Vagina (tissue), 2 donors: ENCODE measurements at regions not wholly inside any gene's neighbourhood (a gene's known extent, or its start where the extent isn't known, plus 50 kb on each side); places are given as distances from the start of the nearest gene placed in this dataset.

Experiments
- DNase-seq, 2 donors: peaks; one replicate each; pipeline ENCODE4 v3.0.0-alpha.2; 2017; ENCODE audit errors: extremely low spot score in 2 of 2
- H3K27ac ChIP-seq: fragments of 200-600 bp; sonication (generic); one replicate; pipeline ENCODE4 v1.5.1; 2019
- H3K27me3 ChIP-seq: fragments of 200-600 bp; sonication (generic); one replicate; pipeline ENCODE4 v1.5.1; 2019
- H3K36me3 ChIP-seq, 2 donors: fragments of 200-600 bp; sonication (generic); one replicate each; pipeline ENCODE4 v1.5.1; 2017 to 2019
- H3K4me1 ChIP-seq: fragments of 200-600 bp; sonication (generic); one replicate; pipeline ENCODE4 v1.5.1; 2019
- H3K4me3 ChIP-seq, 2 donors: fragments of 200-600 bp; sonication (generic); 1 replicate in 1 of 2; 2 replicates in 1 of 2; pipeline ENCODE4 v1.5.1; 2016 to 2019
- H3K9me3 ChIP-seq: fragments of 200-600 bp; sonication (generic); one replicate; pipeline ENCODE4 v1.5.1; 2019
- POLR2A ChIP-seq, 2 donors: fragments of 450-650 bp; IDR thresholded peaks; one replicate each; pipeline ENCODE4 v1.6.1; 2017; ENCODE audit warnings: antibody characterized with exemption in 2 of 2, mild to moderate bottlenecking in 2 of 2, moderate library complexity in 2 of 2
- POLR2AphosphoS5 ChIP-seq, 2 donors: sonication (generic); formaldehyde crosslinking; IDR thresholded peaks; one replicate each; pipeline ENCODE4 v1.9.0; 2017; ENCODE audit warnings: antibody characterized with exemption in 2 of 2, mild to moderate bottlenecking in 2 of 2, low read depth in 1 of 2; ENCODE audit not compliant: insufficient read depth in 1 of 2
- intact Hi-C: fragments of 100-400 bp; cut with DNase I; formaldehyde crosslinking; loops from one replicate; pipeline ENCODE4 v1.15.1; 2023
- TF ChIP-seq, protein P1 (sequence below), 3 experiments: fragments of 450-650 bp in 2 of 3; fragments of 200-600 bp in 1 of 3; sonication (generic) in 1 of 3; IDR thresholded peaks; one replicate each; pipeline ENCODE4 v1.5.1; 2017 to 2019; ENCODE audit warnings: antibody characterized with exemption in 3 of 3, mild to moderate bottlenecking in 2 of 3, moderate library complexity in 2 of 3

DNA sequence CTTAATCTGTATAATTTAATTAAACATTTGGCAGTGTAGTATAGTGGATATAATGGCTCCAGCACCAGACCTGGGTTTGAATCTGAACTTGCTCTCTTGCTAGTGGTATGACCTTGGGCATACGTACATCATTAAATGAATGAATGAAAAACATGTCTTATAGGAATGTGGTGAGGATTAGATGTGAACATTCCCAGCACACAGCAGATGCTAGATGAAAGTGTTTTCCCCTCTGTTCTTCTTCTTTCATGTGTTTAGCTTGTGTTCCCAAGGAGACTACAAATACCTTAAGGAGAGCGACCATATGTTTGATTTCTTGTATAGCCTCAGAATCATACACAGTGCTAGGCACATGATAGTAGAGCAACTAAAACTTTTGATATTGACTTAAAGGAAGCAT lies 56.5 kb downstream of the CT47B1 start:
- Histone ChIP-seq H3K27me3 (no peaks in the 10 kb centered on the region), H3K4me3 (no peak overlapping the region), H3K36me3 (no peaks in the 10 kb centered on the region), H3K27ac (no peak overlapping the region), H3K9me3 (no peaks in the 10 kb centered on the region), H3K4me1 (no peaks in the 10 kb centered on the region)
- intact Hi-C loops: no loop called here
- DNase-seq: no peak
- TF ChIP-seq POLR2A (IDR thresholded peaks at IDR 0.05): no peak
- TF ChIP-seq, protein P1, sequence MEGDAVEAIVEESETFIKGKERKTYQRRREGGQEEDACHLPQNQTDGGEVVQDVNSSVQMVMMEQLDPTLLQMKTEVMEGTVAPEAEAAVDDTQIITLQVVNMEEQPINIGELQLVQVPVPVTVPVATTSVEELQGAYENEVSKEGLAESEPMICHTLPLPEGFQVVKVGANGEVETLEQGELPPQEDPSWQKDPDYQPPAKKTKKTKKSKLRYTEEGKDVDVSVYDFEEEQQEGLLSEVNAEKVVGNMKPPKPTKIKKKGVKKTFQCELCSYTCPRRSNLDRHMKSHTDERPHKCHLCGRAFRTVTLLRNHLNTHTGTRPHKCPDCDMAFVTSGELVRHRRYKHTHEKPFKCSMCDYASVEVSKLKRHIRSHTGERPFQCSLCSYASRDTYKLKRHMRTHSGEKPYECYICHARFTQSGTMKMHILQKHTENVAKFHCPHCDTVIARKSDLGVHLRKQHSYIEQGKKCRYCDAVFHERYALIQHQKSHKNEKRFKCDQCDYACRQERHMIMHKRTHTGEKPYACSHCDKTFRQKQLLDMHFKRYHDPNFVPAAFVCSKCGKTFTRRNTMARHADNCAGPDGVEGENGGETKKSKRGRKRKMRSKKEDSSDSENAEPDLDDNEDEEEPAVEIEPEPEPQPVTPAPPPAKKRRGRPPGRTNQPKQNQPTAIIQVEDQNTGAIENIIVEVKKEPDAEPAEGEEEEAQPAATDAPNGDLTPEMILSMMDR (IDR thresholded peaks at IDR 0.05): no peak
- TF ChIP-seq POLR2AphosphoS5 (IDR thresholded peaks at IDR 0.05; ENCODE audit: insufficient read depth in 1 of 2, low read depth in 1 of 2): no peak

DNA sequence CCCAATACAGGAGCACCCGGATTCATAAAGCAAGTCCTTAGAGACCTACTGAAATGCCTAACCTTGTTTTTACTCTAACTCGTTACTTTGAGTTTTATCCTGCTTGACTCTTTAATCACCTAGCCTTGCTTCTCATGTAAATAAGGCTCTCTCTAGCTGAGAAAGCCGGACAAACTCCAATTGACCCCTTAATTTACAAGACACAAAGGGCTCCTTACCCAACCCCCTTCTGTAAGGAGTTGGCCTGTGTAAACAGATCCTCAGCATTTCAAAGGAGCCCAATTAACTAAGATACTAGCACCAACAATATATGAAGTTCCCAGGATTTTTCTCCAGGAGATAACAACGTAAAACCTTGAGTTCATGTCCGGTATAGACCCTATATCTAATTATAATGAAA lies 61.7 kb downstream of the CT47B1 start:
- no peak for DNase-seq
- H3K4me3 ChIP-seq: no peak overlapping the region

DNA sequence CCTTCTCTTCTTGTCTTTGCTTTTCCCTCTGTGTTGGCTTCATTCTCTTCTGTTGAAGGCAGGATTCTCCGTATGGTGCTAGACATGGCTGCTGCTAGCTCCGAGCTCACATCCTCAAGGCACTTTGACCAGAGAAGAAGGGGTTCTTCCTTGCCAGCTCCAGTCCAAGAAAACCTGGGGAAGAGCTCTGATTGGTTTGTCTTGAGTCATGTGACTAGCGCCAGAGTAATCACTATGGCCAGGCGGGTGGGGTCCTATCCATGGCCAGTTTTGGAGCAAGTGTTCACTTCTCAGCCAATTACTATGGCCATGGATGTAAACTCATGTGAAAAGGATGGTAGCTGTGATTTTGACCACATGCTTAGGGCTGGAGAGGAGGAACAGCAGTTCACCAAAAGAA lies 74.2 kb downstream of the CT47B1 start:
- Histone ChIP-seq H3K27me3 (no peaks in the 10 kb centered on the region), H3K36me3 (no peaks in the 10 kb centered on the region), H3K9me3 (no peaks in the 10 kb centered on the region), H3K4me1 (no peaks in the 10 kb centered on the region), H3K27ac (no peak overlapping the region), H3K4me3 (no peak overlapping the region)
- DNase-seq: no peak
- TF ChIP-seq POLR2AphosphoS5 (IDR thresholded peaks at IDR 0.05; ENCODE audit: insufficient read depth in 1 of 2, low read depth in 1 of 2) (no peak), POLR2A (IDR thresholded peaks at IDR 0.05) (no peak)
- TF ChIP-seq, protein P1 (IDR thresholded peaks at IDR 0.05): no peak
- intact Hi-C loops: no loop called here

More for the DNA sequence above, 61.7 kb downstream of the CT47B1 start:
- H3K4me1 ChIP-seq: no peaks in the 10 kb centered on the region
- TF ChIP-seq, protein P1 (IDR thresholded peaks at IDR 0.05): no peak
- TF ChIP-seq POLR2AphosphoS5 (IDR thresholded peaks at IDR 0.05; ENCODE audit: insufficient read depth in 1 of 2, low read depth in 1 of 2): no peak
- no peak for TF ChIP-seq POLR2A (IDR thresholded peaks at IDR 0.05)
- H3K9me3 ChIP-seq: no peaks in the 10 kb centered on the region
- intact Hi-C loops: no loop called here
- no peak overlapping the region for H3K27ac ChIP-seq
- H3K36me3 ChIP-seq: no peaks in the 10 kb centered on the region
- no peaks in the 10 kb centered on the region for H3K27me3 ChIP-seq

DNA sequence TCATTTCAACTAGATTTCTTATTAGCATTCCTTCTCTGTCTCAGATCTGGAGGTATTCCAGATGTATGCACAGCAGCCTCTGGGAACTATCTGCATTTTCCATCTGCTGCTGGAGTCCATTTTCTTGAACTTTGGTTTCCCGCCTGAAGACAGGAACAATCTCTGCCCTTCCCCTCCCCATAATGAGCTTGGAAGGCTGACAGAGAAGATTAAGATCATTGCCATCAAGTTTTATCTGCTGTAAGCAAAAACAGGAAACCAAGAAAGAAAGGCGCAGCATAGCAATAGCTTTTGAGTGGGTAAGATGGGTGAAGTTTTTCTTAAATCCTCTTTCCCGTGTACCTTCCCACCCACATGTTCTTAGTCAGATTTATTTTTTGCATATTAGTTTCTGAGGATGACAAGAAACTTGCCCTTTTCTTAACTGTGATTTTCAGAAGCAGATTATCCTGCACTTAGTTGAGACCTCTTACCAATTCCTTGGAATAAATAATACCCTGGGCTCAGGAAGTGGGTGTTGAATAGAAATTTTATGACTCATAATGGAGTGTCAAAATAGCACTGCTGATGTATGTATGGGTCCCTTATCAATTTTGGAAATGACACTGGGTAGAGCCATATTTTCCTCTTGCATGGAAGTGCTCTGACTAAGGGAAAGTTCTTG lies 78.3 kb downstream of the CT47B1 start:
- H3K27ac ChIP-seq: no peak overlapping the region
- TF ChIP-seq, protein P1 (IDR thresholded peaks at IDR 0.05): no peak
- TF ChIP-seq POLR2A (IDR thresholded peaks at IDR 0.05) (no peak), POLR2AphosphoS5 (IDR thresholded peaks at IDR 0.05; ENCODE audit: insufficient read depth in 1 of 2, low read depth in 1 of 2) (no peak)
- intact Hi-C loops: no loop called here

DNA sequence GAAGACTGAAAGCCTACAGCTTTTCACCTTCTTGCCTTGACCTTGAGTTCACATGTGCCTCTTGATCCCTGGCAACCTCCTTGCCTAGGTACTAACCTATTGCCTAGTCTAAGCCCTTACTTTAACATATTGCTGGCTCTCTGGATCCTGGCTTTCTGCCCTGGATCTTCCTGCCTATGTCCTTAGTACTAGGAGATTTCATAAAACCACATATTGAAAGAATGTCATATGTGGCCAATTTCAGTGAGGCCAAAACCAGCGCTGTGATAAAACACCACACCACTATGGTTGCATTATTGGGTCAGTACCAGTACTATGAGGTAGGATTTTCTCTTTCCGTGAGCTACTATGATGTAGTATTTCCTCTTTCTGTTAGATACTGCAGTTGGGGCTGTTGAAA lies 80.4 kb downstream of the CT47B1 start:
- Histone ChIP-seq H3K27ac (no peak overlapping the region), H3K36me3 (no peaks in the 10 kb centered on the region), H3K27me3 (no peaks in the 10 kb centered on the region), H3K4me3 (no peak overlapping the region), H3K9me3 (no peaks in the 10 kb centered on the region), H3K4me1 (peaks cover 10% of the 10 kb centered on the region)
- intact Hi-C loops: no loop called here
- no peak for DNase-seq
- TF ChIP-seq, protein P1 (IDR thresholded peaks at IDR 0.05): no peak
- TF ChIP-seq POLR2A (IDR thresholded peaks at IDR 0.05): no peak
- TF ChIP-seq POLR2AphosphoS5 (IDR thresholded peaks at IDR 0.05; ENCODE audit: insufficient read depth in 1 of 2, low read depth in 1 of 2): no peak

More for the DNA sequence above, 78.3 kb downstream of the CT47B1 start:
- Histone ChIP-seq H3K4me1 (no peaks in the 10 kb centered on the region), H3K4me3 (no peak overlapping the region), H3K9me3 (no peaks in the 10 kb centered on the region), H3K27me3 (no peaks in the 10 kb centered on the region), H3K36me3 (no peaks in the 10 kb centered on the region)
- no peak for DNase-seq
